Vagina (tissue), 2 donors: ENCODE measurements at regions not wholly inside any gene's neighbourhood (a gene's known extent, or its start where the extent isn't known, plus 50 kb on each side); places are given as distances from the start of the nearest gene placed in this dataset.

Experiments used
- POLR2A ChIP-seq, 2 donors: fragments of 450-650 bp; IDR thresholded peaks; one replicate each; pipeline ENCODE4 v1.6.1; 2017; ENCODE audit warnings: antibody characterized with exemption in 2 of 2, mild to moderate bottlenecking in 2 of 2, moderate library complexity in 2 of 2
- POLR2AphosphoS5 ChIP-seq, 2 donors: sonication (generic); formaldehyde crosslinking; IDR thresholded peaks; one replicate each; pipeline ENCODE4 v1.9.0; 2017; ENCODE audit warnings: antibody characterized with exemption in 2 of 2, mild to moderate bottlenecking in 2 of 2, low read depth in 1 of 2; ENCODE audit not compliant: insufficient read depth in 1 of 2
- TF ChIP-seq, protein P1 (sequence below), 3 experiments: fragments of 450-650 bp in 2 of 3; fragments of 200-600 bp in 1 of 3; sonication (generic) in 1 of 3; IDR thresholded peaks; one replicate each; pipeline ENCODE4 v1.5.1; 2017 to 2019; ENCODE audit warnings: antibody characterized with exemption in 3 of 3, mild to moderate bottlenecking in 2 of 3, moderate library complexity in 2 of 3

GRCh38 chr7:115779561-115779960, 251.0 kb downstream of the TFEC start:
- TF ChIP-seq, protein P1, sequence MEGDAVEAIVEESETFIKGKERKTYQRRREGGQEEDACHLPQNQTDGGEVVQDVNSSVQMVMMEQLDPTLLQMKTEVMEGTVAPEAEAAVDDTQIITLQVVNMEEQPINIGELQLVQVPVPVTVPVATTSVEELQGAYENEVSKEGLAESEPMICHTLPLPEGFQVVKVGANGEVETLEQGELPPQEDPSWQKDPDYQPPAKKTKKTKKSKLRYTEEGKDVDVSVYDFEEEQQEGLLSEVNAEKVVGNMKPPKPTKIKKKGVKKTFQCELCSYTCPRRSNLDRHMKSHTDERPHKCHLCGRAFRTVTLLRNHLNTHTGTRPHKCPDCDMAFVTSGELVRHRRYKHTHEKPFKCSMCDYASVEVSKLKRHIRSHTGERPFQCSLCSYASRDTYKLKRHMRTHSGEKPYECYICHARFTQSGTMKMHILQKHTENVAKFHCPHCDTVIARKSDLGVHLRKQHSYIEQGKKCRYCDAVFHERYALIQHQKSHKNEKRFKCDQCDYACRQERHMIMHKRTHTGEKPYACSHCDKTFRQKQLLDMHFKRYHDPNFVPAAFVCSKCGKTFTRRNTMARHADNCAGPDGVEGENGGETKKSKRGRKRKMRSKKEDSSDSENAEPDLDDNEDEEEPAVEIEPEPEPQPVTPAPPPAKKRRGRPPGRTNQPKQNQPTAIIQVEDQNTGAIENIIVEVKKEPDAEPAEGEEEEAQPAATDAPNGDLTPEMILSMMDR (IDR thresholded peaks at IDR 0.05), result no peak
- TF ChIP-seq POLR2AphosphoS5 (IDR thresholded peaks at IDR 0.05; ENCODE audit: insufficient read depth in 1 of 2, low read depth in 1 of 2) (no peak), POLR2A (IDR thresholded peaks at IDR 0.05) (no peak)
